Loucy (cell line): ENCODE measurements at regions not wholly inside any gene's neighbourhood (a gene's known extent, or its start where the extent isn't known, plus 50 kb on each side); places are given as distances from the start of the nearest gene placed in this dataset.

Source experiments
- H2AFZ ChIP-seq: fragments of 200-600 bp; sonication (generic); 2 replicates; pipeline ENCODE4 v1.6.0; 2016; ENCODE audit warnings: antibody characterized with exemption, mild to moderate bottlenecking, low read length, moderate library complexity
- H3F3A ChIP-seq: fragments of 200-600 bp; 2 replicates; pipeline ENCODE4 v1.6.0; 2016; ENCODE audit warnings: antibody characterized with exemption, low read depth, mild to moderate bottlenecking
- H3K27me3 ChIP-seq: fragments of 200-600 bp; sonication (generic); 2 replicates; pipeline ENCODE4 v1.6.1; 2014; ENCODE audit warnings: low read length, mild to moderate bottlenecking; ENCODE audit not compliant: insufficient read depth, poor library complexity, severe bottlenecking
- H3K36me3 ChIP-seq: fragments of 200-600 bp; sonication (generic); 2 replicates; pipeline ENCODE4 v1.6.1; 2016; ENCODE audit warnings: low read length; ENCODE audit not compliant: insufficient read depth
- H3K4me1 ChIP-seq: fragments of 200-600 bp; sonication (generic); 2 replicates; pipeline ENCODE4 v1.5.1; 2014; ENCODE audit warnings: low read length, mild to moderate bottlenecking; ENCODE audit not compliant: insufficient read depth, poor library complexity, severe bottlenecking
- H3K4me2 ChIP-seq: fragments of 200-600 bp; sonication (generic); 2 replicates; pipeline ENCODE4 v1.6.0; 2014; ENCODE audit warnings: antibody characterized with exemption, low read length, low read depth, mild to moderate bottlenecking; ENCODE audit not compliant: poor library complexity, severe bottlenecking
- H3K4me3 ChIP-seq: fragments of 200-600 bp; sonication (generic); 2 replicates; pipeline ENCODE4 v1.5.1; 2014; ENCODE audit warnings: low read length, mild to moderate bottlenecking, mixed read lengths; ENCODE audit not compliant: poor library complexity, severe bottlenecking
- H3K79me2 ChIP-seq: fragments of 200-600 bp; sonication (generic); 2 replicates; pipeline ENCODE4 v1.6.1; 2014; ENCODE audit warnings: low read length; ENCODE audit not compliant: insufficient read depth
- H3K9ac ChIP-seq: fragments of 200-600 bp; sonication (generic); 2 replicates; pipeline ENCODE4 v1.6.0; 2014; ENCODE audit warnings: mild to moderate bottlenecking, low read depth, low read length, moderate library complexity; ENCODE audit not compliant: poor library complexity, severe bottlenecking
- H3K9me2 ChIP-seq: fragments of 200-600 bp; sonication (generic); replicated peaks from 2 replicates; pipeline ENCODE4 v1.6.1; 2016; ENCODE audit warnings: low read depth, low read length, mixed read lengths
- H3K9me3 ChIP-seq: fragments of 200-600 bp; sonication (generic); 2 replicates; pipeline ENCODE4 v1.6.1; 2014; ENCODE audit warnings: mild to moderate bottlenecking, antibody characterized with exemption, low read length, low read depth; ENCODE audit not compliant: insufficient read depth
- H4K20me1 ChIP-seq: fragments of 200-600 bp; sonication (generic); 2 replicates; pipeline ENCODE4 v1.6.0; 2014; ENCODE audit warnings: antibody characterized with exemption, low read length, mild to moderate bottlenecking; ENCODE audit not compliant: insufficient read depth, poor library complexity, severe bottlenecking
- EZH2phosphoT487 ChIP-seq: fragments of 200-600 bp; IDR thresholded peaks from 2 replicates; pipeline ENCODE4 v1.6.1; 2018; ENCODE audit warnings: antibody characterized with exemption, mild to moderate bottlenecking, moderate library complexity, borderline replicate concordance
- TF ChIP-seq, protein P1 (sequence below): fragments of 200-600 bp; sonication (generic); conservative IDR thresholded peaks from 2 replicates; pipeline ENCODE4 v1.5.1; 2014; ENCODE audit warnings: mild to moderate bottlenecking, antibody characterized with exemption, low read length

DNA sequence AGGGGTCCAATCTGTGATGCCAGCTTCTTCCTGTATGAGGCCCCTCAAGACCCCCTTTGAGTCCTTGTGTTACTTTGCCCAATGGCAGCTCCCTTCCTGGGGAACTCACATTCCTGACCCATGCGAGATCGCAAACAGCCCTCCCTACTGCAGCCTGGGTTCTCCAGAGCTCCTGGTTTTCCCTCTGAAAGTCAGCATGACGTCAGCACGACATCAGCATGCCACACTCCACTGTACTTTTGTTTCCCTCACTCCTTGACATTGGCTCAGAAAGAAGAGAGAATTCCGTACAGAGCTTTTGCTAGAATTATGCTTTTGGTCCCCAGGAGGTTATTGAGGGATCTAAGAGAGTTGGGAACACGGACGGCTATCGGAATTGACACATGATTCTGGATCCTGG is 168.1 kb upstream of the PIRT start:
- no peaks in the 10 kb centered on the region; the same call in 1 of the 2 replicates for H3K9me3 ChIP-seq
- TF ChIP-seq EZH2phosphoT487, result no peak
- TF ChIP-seq, protein P1, sequence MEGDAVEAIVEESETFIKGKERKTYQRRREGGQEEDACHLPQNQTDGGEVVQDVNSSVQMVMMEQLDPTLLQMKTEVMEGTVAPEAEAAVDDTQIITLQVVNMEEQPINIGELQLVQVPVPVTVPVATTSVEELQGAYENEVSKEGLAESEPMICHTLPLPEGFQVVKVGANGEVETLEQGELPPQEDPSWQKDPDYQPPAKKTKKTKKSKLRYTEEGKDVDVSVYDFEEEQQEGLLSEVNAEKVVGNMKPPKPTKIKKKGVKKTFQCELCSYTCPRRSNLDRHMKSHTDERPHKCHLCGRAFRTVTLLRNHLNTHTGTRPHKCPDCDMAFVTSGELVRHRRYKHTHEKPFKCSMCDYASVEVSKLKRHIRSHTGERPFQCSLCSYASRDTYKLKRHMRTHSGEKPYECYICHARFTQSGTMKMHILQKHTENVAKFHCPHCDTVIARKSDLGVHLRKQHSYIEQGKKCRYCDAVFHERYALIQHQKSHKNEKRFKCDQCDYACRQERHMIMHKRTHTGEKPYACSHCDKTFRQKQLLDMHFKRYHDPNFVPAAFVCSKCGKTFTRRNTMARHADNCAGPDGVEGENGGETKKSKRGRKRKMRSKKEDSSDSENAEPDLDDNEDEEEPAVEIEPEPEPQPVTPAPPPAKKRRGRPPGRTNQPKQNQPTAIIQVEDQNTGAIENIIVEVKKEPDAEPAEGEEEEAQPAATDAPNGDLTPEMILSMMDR, result no peak
- no peaks in the 10 kb centered on the region for H3K36me3 ChIP-seq
- no peak overlapping the region for H3K4me2 ChIP-seq
- H3F3A ChIP-seq, result no peaks in the 10 kb centered on the region
- no peak overlapping the region for H3K9ac ChIP-seq
- no peak overlapping the region for H2AFZ ChIP-seq
- H3K4me1 ChIP-seq, result no peaks in the 10 kb centered on the region
- no peaks in the 10 kb centered on the region for H3K9me2 ChIP-seq
- no peaks in the 10 kb centered on the region for H3K27me3 ChIP-seq
- no peaks in the 10 kb centered on the region for H4K20me1 ChIP-seq
- H3K4me3 ChIP-seq, result no peak overlapping the region
- H3K79me2 ChIP-seq, result no peaks in the 10 kb centered on the region

DNA sequence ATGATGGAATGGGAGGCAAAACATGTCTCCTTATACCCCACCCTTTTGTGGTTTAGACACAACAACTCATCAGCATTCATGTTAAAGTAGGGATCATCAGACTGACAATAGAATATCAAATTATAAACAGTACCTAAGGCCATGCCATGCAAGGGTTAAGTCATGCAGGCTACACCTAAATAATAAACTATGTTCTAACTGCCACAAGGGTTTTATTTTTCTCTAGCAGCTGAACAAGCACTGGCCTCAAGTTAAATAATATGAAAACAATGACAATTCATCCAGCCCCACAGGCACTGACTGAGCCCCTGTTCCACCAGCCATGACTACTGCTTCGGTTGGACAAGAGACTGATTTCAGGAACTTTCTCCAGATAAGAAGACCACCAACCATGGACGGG is 164.5 kb upstream of the PIRT start:
- Histone ChIP-seq H3K4me2 (no peak overlapping the region), H3K9me3 (no peaks in the 10 kb centered on the region; the same call in 1 of the 2 replicates), H3K4me3 (no peak overlapping the region), H3K9ac (no peak overlapping the region), H3F3A (no peaks in the 10 kb centered on the region), H3K79me2 (no peaks in the 10 kb centered on the region), H3K9me2 (no peaks in the 10 kb centered on the region), H2AFZ (no peak overlapping the region), H4K20me1 (no peaks in the 10 kb centered on the region), H3K36me3 (no peaks in the 10 kb centered on the region), H3K4me1 (no peaks in the 10 kb centered on the region), H3K27me3 (no peaks in the 10 kb centered on the region)
- TF ChIP-seq, protein P1, result no peak
- TF ChIP-seq EZH2phosphoT487, result no peak

DNA sequence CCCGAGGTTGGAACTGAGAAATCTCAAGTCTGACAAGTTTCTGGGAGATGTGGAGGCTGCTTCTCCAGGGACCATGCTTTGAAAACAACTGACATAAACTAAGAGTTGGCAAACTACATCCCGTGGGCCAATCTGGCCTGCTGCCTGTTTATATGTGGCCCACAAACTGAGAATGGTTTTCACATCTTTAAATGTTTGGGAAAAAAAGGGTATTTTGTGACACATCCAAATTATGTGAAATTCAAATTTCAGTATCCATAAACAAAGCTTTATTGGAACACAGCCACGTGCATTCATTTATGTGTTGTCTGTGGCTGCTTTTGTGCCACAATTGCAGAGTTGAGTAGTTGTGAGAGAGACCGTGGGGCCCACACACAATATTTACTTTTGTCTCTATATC is 163.8 kb upstream of the PIRT start:
- H3K27me3 ChIP-seq, result no peaks in the 10 kb centered on the region
- H3K4me3 ChIP-seq, result no peak overlapping the region
- no peak overlapping the region for H3K4me2 ChIP-seq
- no peaks in the 10 kb centered on the region for H3K4me1 ChIP-seq
- no peaks in the 10 kb centered on the region for H3F3A ChIP-seq
- no peaks in the 10 kb centered on the region; the same call in 1 of the 2 replicates for H3K9me3 ChIP-seq
- H3K36me3 ChIP-seq, result no peaks in the 10 kb centered on the region
- TF ChIP-seq, protein P1, result no peak
- TF ChIP-seq EZH2phosphoT487, result no peak
- no peak overlapping the region for H2AFZ ChIP-seq
- H3K9ac ChIP-seq, result no peak overlapping the region
- no peaks in the 10 kb centered on the region for H4K20me1 ChIP-seq
- H3K79me2 ChIP-seq, result no peaks in the 10 kb centered on the region
- H3K9me2 ChIP-seq, result no peaks in the 10 kb centered on the region
